GM23248 (cell line): ENCODE measurements at regions not wholly inside any gene's neighbourhood (a gene's known extent, or its start where the extent isn't known, plus 50 kb on each side); places are given as distances from the start of the nearest gene placed in this dataset.
"Not testable (repeated sequence)": the region's sequence is repeated elsewhere in the genome, so short reads cannot be mapped to it uniquely, and the experiment has no call there.

ENCODE experiments used
- DNase-seq: peaks from one replicate; pipeline ENCODE4 v3.0.0-alpha.2; 2015
- H2AFZ ChIP-seq: fragments of 200-600 bp; sonication (generic); 2 replicates; pipeline ENCODE4 v1.6.1; 2016; ENCODE audit warnings: antibody characterized with exemption
- H3F3A ChIP-seq: fragments of 200-600 bp; sonication (generic); 2 replicates; pipeline ENCODE4 v1.6.1; 2016; ENCODE audit warnings: mild to moderate bottlenecking, antibody characterized with exemption, mixed run types; ENCODE audit not compliant: insufficient read depth
- H3K27ac ChIP-seq: fragments of 200-600 bp; sonication (generic); 2 replicates; pipeline ENCODE4 v1.5.1; 2016; ENCODE audit warnings: mild to moderate bottlenecking
- H3K27me3 ChIP-seq: fragments of 200-600 bp; sonication (generic); replicated peaks from 2 replicates; pipeline ENCODE4 v1.6.1; 2016; ENCODE audit warnings: mild to moderate bottlenecking; ENCODE audit not compliant: insufficient read depth
- H3K36me3 ChIP-seq: fragments of 200-600 bp; sonication (generic); 2 replicates; pipeline ENCODE4 v1.6.1; 2016; ENCODE audit warnings: low read depth, mild to moderate bottlenecking
- H3K4me1 ChIP-seq: fragments of 200-600 bp; sonication (generic); 2 replicates; pipeline ENCODE4 v1.6.1; 2016; ENCODE audit warnings: mild to moderate bottlenecking; ENCODE audit not compliant: insufficient read depth
- H3K4me2 ChIP-seq: fragments of 200-600 bp; sonication (generic); one replicate; pipeline ENCODE4 v1.6.1; 2016; ENCODE audit warnings: mild to moderate bottlenecking; ENCODE audit not compliant: unreplicated experiment
- H3K4me3 ChIP-seq: fragments of 200-600 bp; sonication (generic); 2 replicates; pipeline ENCODE4 v1.5.1; 2016; ENCODE audit warnings: mild to moderate bottlenecking
- H3K79me2 ChIP-seq: fragments of 200-600 bp; sonication (generic); 2 replicates; pipeline ENCODE4 v1.6.1; 2016; ENCODE audit warnings: mild to moderate bottlenecking; ENCODE audit not compliant: insufficient read depth
- H3K9ac ChIP-seq: fragments of 200-600 bp; sonication (generic); 2 replicates; pipeline ENCODE4 v1.6.1; 2016; ENCODE audit warnings: mild to moderate bottlenecking
- H3K9me2 ChIP-seq: fragments of 200-600 bp; sonication (generic); 2 replicates; pipeline ENCODE4 v1.6.1; 2016; ENCODE audit warnings: mixed run types, mild to moderate bottlenecking, moderate library complexity; ENCODE audit not compliant: insufficient read depth
- H3K9me3 ChIP-seq: fragments of 200-600 bp; sonication (generic); one replicate; pipeline ENCODE4 v1.6.1; 2017; ENCODE audit warnings: low read depth
- H4K20me1 ChIP-seq: fragments of 200-600 bp; sonication (generic); 2 replicates; pipeline ENCODE4 v1.6.0; 2016; ENCODE audit not compliant: insufficient read depth
- EZH2 ChIP-seq: fragments of 200-600 bp; sonication (generic); IDR thresholded peaks from 2 replicates; pipeline ENCODE4 v1.6.1; 2018; ENCODE audit warnings: antibody characterized with exemption, mild to moderate bottlenecking; ENCODE audit not compliant: insufficient read depth, poor library complexity, severe bottlenecking
- EZH2phosphoT487 ChIP-seq: fragments of 200-600 bp; sonication (generic); IDR thresholded peaks from 2 replicates; pipeline ENCODE4 v1.6.1; 2018; ENCODE audit warnings: antibody characterized with exemption, moderate library complexity, mild to moderate bottlenecking, low read depth; ENCODE audit not compliant: insufficient read depth
- WGBS, 2 experiments: methylation state at CpG; one replicate each; pipeline ENCODE4 v1.1.6; 2015 to 2017; ENCODE audit warnings: low lambda C conversion rate in 2 of 2, low coverage in 1 of 2; ENCODE audit errors: missing lambda C conversion rate in 2 of 2; 5-methylcytosine and 5-hydroxymethylcytosine counted together
- in situ Hi-C: fragments of 300-500 bp; cut with MboI; formaldehyde crosslinking; loops from 2 replicates; pipeline ENCODE4 v1.15.0; 2020

- 92 to 98% methylated on average over 5 to 6 of the region's 6 CpGs for WGBS, 2 experiments
- H3K9me3 ChIP-seq, result no peaks in the 10 kb centered on the region
- H2AFZ ChIP-seq, result no peak overlapping the region
- peaks cover 64% of the 10 kb centered on the region for H3K4me1 ChIP-seq
- no peaks in the 10 kb centered on the region for H3K9me2 ChIP-seq
- TF ChIP-seq EZH2phosphoT487, result no peak
- no peak for TF ChIP-seq EZH2
- no peak overlapping the region for H3K4me2 ChIP-seq
- H3K4me3 ChIP-seq, result no peak overlapping the region
- no peaks in the 10 kb centered on the region for H3K27me3 ChIP-seq
- no peaks in the 10 kb centered on the region for H3K79me2 ChIP-seq
- H3K36me3 ChIP-seq, result no peaks in the 10 kb centered on the region
- in situ Hi-C loops, result no loop called here
- no peak overlapping the region for H3K27ac ChIP-seq
- no peak overlapping the region for H3K9ac ChIP-seq
- H4K20me1 ChIP-seq, result no peaks in the 10 kb centered on the region
- peaks cover 39% of the 10 kb centered on the region for H3F3A ChIP-seq
- no peak for DNase-seq
These were observed 88.0 kb downstream of the MRPL14 start for GRCh38 chr6:44039191-44039719.

GRCh38 chr6:44038543-44039065, 88.6 kb downstream of the MRPL14 start:
- WGBS, 2 experiments, result 83 to 88% methylated on average over 4 of the region's 4 CpGs
- no peaks in the 10 kb centered on the region for H3K9me2 ChIP-seq

DNA sequence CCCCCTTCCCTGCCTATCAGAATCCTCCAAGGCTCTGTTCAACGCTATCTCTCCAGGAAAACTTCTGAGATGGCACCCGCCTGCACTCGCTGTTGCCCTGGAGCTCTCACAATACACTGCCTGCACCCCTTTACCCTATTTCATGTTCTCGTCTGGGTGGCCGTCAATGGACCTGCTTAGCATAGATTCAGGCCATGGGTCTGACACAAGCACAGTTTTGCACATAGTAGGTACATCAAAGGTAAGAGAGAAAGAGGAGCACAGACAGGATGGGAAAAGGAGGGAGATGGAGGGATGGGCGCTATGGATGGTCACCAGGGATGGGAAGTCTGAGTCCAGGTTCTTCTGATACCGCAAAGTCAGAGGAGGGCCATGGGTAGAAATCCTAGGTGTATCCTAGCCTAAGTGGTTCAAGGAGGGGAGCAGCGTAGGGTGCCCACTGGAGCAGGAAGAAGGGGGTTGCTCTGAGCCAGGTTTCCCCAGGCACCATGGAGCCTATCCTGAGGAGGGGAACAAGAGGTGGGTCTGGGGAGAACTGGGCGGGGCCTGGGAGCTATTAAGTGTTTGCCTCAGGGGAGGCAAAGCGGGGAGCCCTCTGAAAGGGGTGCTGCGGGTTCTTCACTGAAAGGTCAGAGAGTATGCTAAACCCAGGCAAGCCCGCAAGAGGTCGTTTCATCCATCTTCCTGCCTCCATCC, 89.3 kb downstream of the MRPL14 start:
- H4K20me1 ChIP-seq, result no peaks in the 10 kb centered on the region
- no peaks in the 10 kb centered on the region for H3K9me2 ChIP-seq
- peaks cover 52% of the 10 kb centered on the region for H3K4me1 ChIP-seq
- H3K79me2 ChIP-seq, result no peaks in the 10 kb centered on the region
- peaks cover 34% of the 10 kb centered on the region for H3F3A ChIP-seq
- no peak overlapping the region for H3K27ac ChIP-seq
- no peak for DNase-seq
- 99% methylated on average over 13 of the region's 13 CpGs for WGBS, 2 experiments
- H3K4me2 ChIP-seq, result no peak overlapping the region
- H3K9me3 ChIP-seq, result no peaks in the 10 kb centered on the region
- no peak overlapping the region for H3K4me3 ChIP-seq
- no peaks in the 10 kb centered on the region for H3K27me3 ChIP-seq
- no peak overlapping the region for H2AFZ ChIP-seq
- in situ Hi-C loops, result no loop called here
- no peaks in the 10 kb centered on the region for H3K36me3 ChIP-seq
- no peak overlapping the region for H3K9ac ChIP-seq
- TF ChIP-seq EZH2phosphoT487, result no peak
- no peak for TF ChIP-seq EZH2

More at GRCh38 chr6:44038543-44039065, 88.6 kb downstream of the MRPL14 start:
- no peak overlapping the region for H2AFZ ChIP-seq
- peaks cover 39% of the 10 kb centered on the region for H3F3A ChIP-seq
- no peak for DNase-seq
- H3K4me2 ChIP-seq, result no peak overlapping the region
- no peak overlapping the region for H3K27ac ChIP-seq
- H3K79me2 ChIP-seq, result no peaks in the 10 kb centered on the region
- in situ Hi-C loops, result no loop called here
- peaks cover 58% of the 10 kb centered on the region for H3K4me1 ChIP-seq
- TF ChIP-seq EZH2 (no peak), EZH2phosphoT487 (no peak)
- H3K9me3 ChIP-seq, result no peaks in the 10 kb centered on the region
- H3K4me3 ChIP-seq, result no peak overlapping the region
- no peaks in the 10 kb centered on the region for H3K27me3 ChIP-seq
- no peaks in the 10 kb centered on the region for H4K20me1 ChIP-seq
- no peak overlapping the region for H3K9ac ChIP-seq
- H3K36me3 ChIP-seq, result no peaks in the 10 kb centered on the region

GRCh38 chr6:44037276-44037675, 90.0 kb downstream of the MRPL14 start:
- H2AFZ ChIP-seq, H3K27me3 ChIP-seq, H3K79me2 ChIP-seq, in situ Hi-C loops, H3K9me3 ChIP-seq, H4K20me1 ChIP-seq, H3K9ac ChIP-seq, H3K4me3 ChIP-seq, H3K36me3 ChIP-seq, DNase-seq, H3K9me2 ChIP-seq, H3K27ac ChIP-seq, H3K4me2 ChIP-seq: not testable (repeated sequence)
- H3F3A ChIP-seq, result peaks cover 27% of the 10 kb centered on the region
- H3K4me1 ChIP-seq, result peaks cover 45% of the 10 kb centered on the region
- 98% methylated on average over 9 of the region's 9 CpGs for WGBS, 2 experiments
